ENCODE measurements at regions not wholly inside any gene's neighbourhood (a gene's known extent, or its start where the extent isn't known, plus 50 kb on each side); places are given as distances from the start of the nearest gene placed in this dataset.

- ATAC-seq (ENCODE audit: low read depth) (no peak), DNase-seq (no peak)
- Histone ChIP-seq H4K20me1 (ENCODE audit: control insufficient read depth, insufficient read depth, low read length, poor library complexity, severe bottlenecking) (no peaks in the 10 kb centered on the region), H3K9ac (ENCODE audit: low read length) (no peak overlapping the region), H3K27me3 (replicated peaks in 1 of 4; ENCODE audit: control extremely low read depth in 1 of 4, control insufficient read depth in 3 of 4, insufficient read depth in 4 of 4, low read length in 3 of 4) (peaks cover 0 to 13% (median 1%) of the 10 kb centered on the region in 4 experiments), H3K27ac (ENCODE audit: low read length in 2 of 2) (no peak overlapping the region), H3K4me1 (ENCODE audit: control insufficient read depth in 2 of 2, insufficient read depth in 2 of 2, low read length in 2 of 2) (no peaks in the 10 kb centered on the region), H2AFZ (ENCODE audit: insufficient read depth, low read depth, low read length, poor library complexity, severe bottlenecking) (no peak overlapping the region), H3K9me3 (ENCODE audit: control extremely low read depth in 1 of 3, control insufficient read depth in 2 of 3, insufficient read depth in 1 of 3, low read length in 2 of 3) (peaks cover 0 to 12% (median 0%) of the 10 kb centered on the region in 3 donors), H3K36me3 (replicated peaks in 1 of 2; ENCODE audit: control extremely low read depth in 1 of 2, control insufficient read depth in 1 of 2, extremely low read depth in 1 of 2, insufficient read depth in 2 of 2, low read length in 1 of 2) (no peaks in the 10 kb centered on the region), H3K4me3 (ENCODE audit: control extremely low read depth in 1 of 5, extremely low read depth in 1 of 5, insufficient read depth in 1 of 5, low read depth in 2 of 5, low read length in 4 of 5) (no peak overlapping the region), H3K79me2 (ENCODE audit: control insufficient read depth, insufficient read depth, low read length) (no peaks in the 10 kb centered on the region), H3K4me2 (replicated peaks; ENCODE audit: low read depth, low read length, poor library complexity, severe bottlenecking) (no peak overlapping the region)
- no peak overlapping the region for H3K27ac Mint-ChIP-seq
- intact Hi-C loops (cut with micrococcal nuclease), result no loop called here
- ChIA-PET POLR2A (no interaction called here), CTCF (no interaction called here)
- H3K4me1 Mint-ChIP-seq, result no peaks in the 10 kb centered on the region
- TF ChIP-seq EZH2 (IDR thresholded peaks at IDR 0.05; ENCODE audit: borderline replicate concordance, insufficient read depth, low read depth, low read length, poor library complexity, severe bottlenecking) (no peak), CTCF (IDR thresholded peaks at IDR 0.05) (no peak)
- no peak overlapping the region for H3K4me3 Mint-ChIP-seq
- H3K9me3 Mint-ChIP-seq (ENCODE audit: insufficient read depth), result peaks cover 3% of the 10 kb centered on the region
- 90% methylated on average over 2 of the region's 7 CpGs for WGBS (ENCODE audit: insufficient coverage)
- H3K27me3 Mint-ChIP-seq, result peaks cover 17% of the 10 kb centered on the region
Observed at GRCh38 chr12:125288931-125289928, 224.0 kb downstream of the AACS start.

GRCh38 chr12:125289970-125290369 is 224.7 kb downstream of the AACS start:
- 88% methylated on average over 7 of the region's 9 CpGs for WGBS (ENCODE audit: insufficient coverage)
- Histone ChIP-seq H3K79me2 (ENCODE audit: control insufficient read depth, insufficient read depth, low read length) (no peaks in the 10 kb centered on the region), H3K27me3 (replicated peaks in 1 of 4; ENCODE audit: control extremely low read depth in 1 of 4, control insufficient read depth in 3 of 4, insufficient read depth in 4 of 4, low read length in 3 of 4) (peaks cover 0 to 12% (median 1%) of the 10 kb centered on the region in 4 experiments), H4K20me1 (ENCODE audit: control insufficient read depth, insufficient read depth, low read length, poor library complexity, severe bottlenecking) (no peaks in the 10 kb centered on the region), H3K4me3 (ENCODE audit: control extremely low read depth in 1 of 5, extremely low read depth in 1 of 5, insufficient read depth in 1 of 5, low read depth in 2 of 5, low read length in 4 of 5) (no peak overlapping the region), H3K9me3 (ENCODE audit: control extremely low read depth in 1 of 3, control insufficient read depth in 2 of 3, insufficient read depth in 1 of 3, low read length in 2 of 3) (peaks cover 0 to 12% (median 0%) of the 10 kb centered on the region in 3 donors), H3K4me2 (replicated peaks; ENCODE audit: low read depth, low read length, poor library complexity, severe bottlenecking) (no peak overlapping the region), H3K9ac (ENCODE audit: low read length) (no peak overlapping the region), H3K36me3 (replicated peaks in 1 of 2; ENCODE audit: control extremely low read depth in 1 of 2, control insufficient read depth in 1 of 2, extremely low read depth in 1 of 2, insufficient read depth in 2 of 2, low read length in 1 of 2) (no peaks in the 10 kb centered on the region), H3K4me1 (ENCODE audit: control insufficient read depth in 2 of 2, insufficient read depth in 2 of 2, low read length in 2 of 2) (no peaks in the 10 kb centered on the region), H2AFZ (ENCODE audit: insufficient read depth, low read depth, low read length, poor library complexity, severe bottlenecking) (no peak overlapping the region), H3K27ac (ENCODE audit: low read length in 2 of 2) (no peak overlapping the region)
- H3K9me3 Mint-ChIP-seq (ENCODE audit: insufficient read depth), result peaks cover 2% of the 10 kb centered on the region
- DNase-seq (no peak), ATAC-seq (ENCODE audit: low read depth) (no peak)
- ChIA-PET CTCF (no interaction called here), POLR2A (no interaction called here)
- H3K4me3 Mint-ChIP-seq, result no peak overlapping the region
- intact Hi-C loops (cut with micrococcal nuclease), result no loop called here
- peaks cover 16% of the 10 kb centered on the region for H3K27me3 Mint-ChIP-seq
- no peaks in the 10 kb centered on the region for H3K4me1 Mint-ChIP-seq
- no peak overlapping the region for H3K27ac Mint-ChIP-seq
- TF ChIP-seq CTCF (IDR thresholded peaks at IDR 0.05), result no peak
- TF ChIP-seq EZH2 (IDR thresholded peaks at IDR 0.05; ENCODE audit: borderline replicate concordance, insufficient read depth, low read depth, low read length, poor library complexity, severe bottlenecking), result no peak

Data from B cell (primary cell).